Tibial artery (tissue), 4 donors: ENCODE measurements at regions not wholly inside any gene's neighbourhood (a gene's known extent, or its start where the extent isn't known, plus 50 kb on each side); places are given as distances from the start of the nearest gene placed in this dataset.

Experiments
- DNase-seq, 2 donors: peaks; one replicate each; pipeline ENCODE4 v3.0.0-alpha.2; 2019
- H3K27ac ChIP-seq, 2 donors: fragments of 200-600 bp; sonication (generic) in 1 of 2; 1 replicate in 1 of 2; 2 replicates in 1 of 2; pipeline ENCODE4 v1.5.1; 2018 to 2019; ENCODE audit warnings: mild to moderate bottlenecking in 1 of 2
- H3K27me3 ChIP-seq, 2 donors: fragments of 200-600 bp; sonication (generic) in 1 of 2; one replicate each; pipeline versions ENCODE4 v1.5.1 to v1.6.0; 2016 to 2019
- H3K36me3 ChIP-seq, 3 donors: fragments of 200-600 bp; sonication (generic) in 2 of 3; one replicate each; pipeline ENCODE4 v1.5.1; 2016 to 2019; ENCODE audit warnings: mild to moderate bottlenecking in 2 of 3
- H3K4me1 ChIP-seq, 4 donors: fragments of 200-600 bp; sonication (generic) in 2 of 4; 1 replicate in 3 of 4; 2 replicates in 1 of 4; pipeline ENCODE4 v1.5.1; 2016 to 2019
- H3K4me3 ChIP-seq, 2 donors: fragments of 200-600 bp; sonication (generic) in 1 of 2; 1 replicate in 1 of 2; 2 replicates in 1 of 2; pipeline ENCODE4 v1.5.1; 2018 to 2019; ENCODE audit warnings: mild to moderate bottlenecking in 2 of 2
- H3K9me3 ChIP-seq, 3 donors: fragments of 200-600 bp; sonication (generic) in 1 of 3; one replicate each; pipeline ENCODE4 v1.5.1; 2016 to 2019
- intact Hi-C: fragments of 100-400 bp; cut with DNase I; formaldehyde crosslinking; loops from one replicate; pipeline ENCODE4 v1.15.0; 2023; ENCODE audit warnings: low total_unique reads
- TF ChIP-seq, protein P1 (sequence below), 2 experiments: fragments of 200-600 bp in 1 of 2; fragments of 450-650 bp in 1 of 2; IDR thresholded peaks; one replicate each; pipeline ENCODE4 v1.5.1; 2017 to 2019; ENCODE audit warnings: antibody characterized with exemption in 2 of 2, mild to moderate bottlenecking in 1 of 2, moderate library complexity in 1 of 2

- H3K4me1 ChIP-seq, result peaks cover 0 to 6% (median 0%) of the 10 kb centered on the region in 4 donors
- intact Hi-C loops, result no loop called here
- H3K36me3 ChIP-seq, result no peaks in the 10 kb centered on the region
- TF ChIP-seq, protein P1, sequence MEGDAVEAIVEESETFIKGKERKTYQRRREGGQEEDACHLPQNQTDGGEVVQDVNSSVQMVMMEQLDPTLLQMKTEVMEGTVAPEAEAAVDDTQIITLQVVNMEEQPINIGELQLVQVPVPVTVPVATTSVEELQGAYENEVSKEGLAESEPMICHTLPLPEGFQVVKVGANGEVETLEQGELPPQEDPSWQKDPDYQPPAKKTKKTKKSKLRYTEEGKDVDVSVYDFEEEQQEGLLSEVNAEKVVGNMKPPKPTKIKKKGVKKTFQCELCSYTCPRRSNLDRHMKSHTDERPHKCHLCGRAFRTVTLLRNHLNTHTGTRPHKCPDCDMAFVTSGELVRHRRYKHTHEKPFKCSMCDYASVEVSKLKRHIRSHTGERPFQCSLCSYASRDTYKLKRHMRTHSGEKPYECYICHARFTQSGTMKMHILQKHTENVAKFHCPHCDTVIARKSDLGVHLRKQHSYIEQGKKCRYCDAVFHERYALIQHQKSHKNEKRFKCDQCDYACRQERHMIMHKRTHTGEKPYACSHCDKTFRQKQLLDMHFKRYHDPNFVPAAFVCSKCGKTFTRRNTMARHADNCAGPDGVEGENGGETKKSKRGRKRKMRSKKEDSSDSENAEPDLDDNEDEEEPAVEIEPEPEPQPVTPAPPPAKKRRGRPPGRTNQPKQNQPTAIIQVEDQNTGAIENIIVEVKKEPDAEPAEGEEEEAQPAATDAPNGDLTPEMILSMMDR (IDR thresholded peaks at IDR 0.05), result no peak
- DNase-seq, result no peak
- no peaks in the 10 kb centered on the region for H3K9me3 ChIP-seq
- no peaks in the 10 kb centered on the region for H3K27me3 ChIP-seq
- H3K27ac ChIP-seq, result no peak overlapping the region
- H3K4me3 ChIP-seq, result no peak overlapping the region
Measured at GRCh38 chr3:80192936-80193335, 425.1 kb upstream of the ROBO1 start.

DNA sequence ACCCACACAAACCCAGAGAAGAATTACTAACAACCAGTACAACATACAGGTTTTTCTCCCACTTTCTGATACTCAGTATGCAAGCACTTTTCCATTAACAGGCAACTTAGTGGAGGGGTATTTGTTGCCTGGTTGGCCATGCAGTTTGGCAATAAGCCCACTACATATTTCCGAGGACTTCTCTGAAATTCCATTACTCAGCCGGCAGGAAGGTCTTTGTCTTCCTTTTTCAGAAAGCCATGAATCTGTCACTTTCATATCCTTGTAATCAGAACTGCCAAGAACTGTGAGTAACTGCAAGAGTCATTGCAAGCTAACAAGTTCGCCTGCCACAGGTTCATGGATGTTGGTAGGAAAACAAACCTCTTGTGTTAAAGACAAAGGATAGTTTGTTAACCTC is 422.3 kb upstream of the ROBO1 start:
- peaks cover 0 to 6% (median 0%) of the 10 kb centered on the region in 4 donors for H3K4me1 ChIP-seq
- DNase-seq, result no peak
- H3K4me3 ChIP-seq, result no peak overlapping the region
- intact Hi-C loops, result no loop called here
- H3K9me3 ChIP-seq, result no peaks in the 10 kb centered on the region
- H3K36me3 ChIP-seq, result no peaks in the 10 kb centered on the region
- no peaks in the 10 kb centered on the region for H3K27me3 ChIP-seq
- no peak overlapping the region for H3K27ac ChIP-seq
- TF ChIP-seq, protein P1 (IDR thresholded peaks at IDR 0.05), result no peak

DNA sequence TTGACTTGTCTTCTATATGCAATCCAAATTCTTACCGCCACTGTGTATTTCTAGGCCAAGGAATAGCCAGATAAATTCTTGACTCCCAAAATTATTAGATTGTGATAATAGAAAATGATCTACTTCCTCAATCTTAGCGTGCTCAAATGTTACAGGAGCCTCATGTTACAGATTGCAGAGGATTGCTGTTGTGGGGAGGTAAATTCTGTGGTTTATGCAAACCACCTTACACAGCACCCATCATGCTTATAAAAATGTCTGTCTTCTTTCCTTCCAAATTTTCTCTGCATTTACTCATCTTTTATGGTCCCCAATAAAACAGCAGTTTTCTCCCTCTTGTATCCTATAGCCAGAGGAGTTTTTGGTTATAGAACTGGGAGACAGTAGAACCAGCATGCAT is 420.2 kb upstream of the ROBO1 start:
- Histone ChIP-seq H3K4me3 (no peak overlapping the region), H3K27me3 (no peaks in the 10 kb centered on the region), H3K9me3 (no peaks in the 10 kb centered on the region), H3K27ac (no peak overlapping the region), H3K4me1 (peaks cover 0 to 6% (median 0%) of the 10 kb centered on the region in 4 donors), H3K36me3 (no peaks in the 10 kb centered on the region)
- intact Hi-C loops, result no loop called here
- DNase-seq, result no peak
- TF ChIP-seq, protein P1 (IDR thresholded peaks at IDR 0.05), result no peak

GRCh38 chr3:80159990-80160506 is 392.2 kb upstream of the ROBO1 start:
- TF ChIP-seq, protein P1 (IDR thresholded peaks at IDR 0.05), result no peak
- H3K36me3 ChIP-seq, result no peaks in the 10 kb centered on the region
- H3K27me3 ChIP-seq, result no peaks in the 10 kb centered on the region
- no peak overlapping the region for H3K27ac ChIP-seq
- no peak for DNase-seq
- no peak overlapping the region for H3K4me3 ChIP-seq
- H3K9me3 ChIP-seq, result no peaks in the 10 kb centered on the region
- intact Hi-C loops, result no loop called here
- no peaks in the 10 kb centered on the region for H3K4me1 ChIP-seq

GRCh38 chr3:80158332-80158731 is 390.5 kb upstream of the ROBO1 start:
- H3K27me3 ChIP-seq, result no peaks in the 10 kb centered on the region
- H3K27ac ChIP-seq, result no peak overlapping the region
- H3K36me3 ChIP-seq, result no peaks in the 10 kb centered on the region
- TF ChIP-seq, protein P1 (IDR thresholded peaks at IDR 0.05), result no peak
- H3K4me1 ChIP-seq, result no peaks in the 10 kb centered on the region
- no peaks in the 10 kb centered on the region for H3K9me3 ChIP-seq
- intact Hi-C loops, result no loop called here
- DNase-seq, result no peak
- no peak overlapping the region for H3K4me3 ChIP-seq

- no peaks in the 10 kb centered on the region for H3K36me3 ChIP-seq
- no peak for DNase-seq
- no peaks in the 10 kb centered on the region for H3K27me3 ChIP-seq
- no peak overlapping the region for H3K27ac ChIP-seq
- H3K4me1 ChIP-seq, result no peaks in the 10 kb centered on the region
- intact Hi-C loops, result no loop called here
- H3K9me3 ChIP-seq, result no peaks in the 10 kb centered on the region
- TF ChIP-seq, protein P1 (IDR thresholded peaks at IDR 0.05), result no peak
- H3K4me3 ChIP-seq, result no peak overlapping the region
Measured at GRCh38 chr3:80157546-80157945, 389.7 kb upstream of the ROBO1 start.
